ENCODE measurements at regions not wholly inside any gene's neighbourhood (a gene's known extent, or its start where the extent isn't known, plus 50 kb on each side); places are given as distances from the start of the nearest gene placed in this dataset.

DNA sequence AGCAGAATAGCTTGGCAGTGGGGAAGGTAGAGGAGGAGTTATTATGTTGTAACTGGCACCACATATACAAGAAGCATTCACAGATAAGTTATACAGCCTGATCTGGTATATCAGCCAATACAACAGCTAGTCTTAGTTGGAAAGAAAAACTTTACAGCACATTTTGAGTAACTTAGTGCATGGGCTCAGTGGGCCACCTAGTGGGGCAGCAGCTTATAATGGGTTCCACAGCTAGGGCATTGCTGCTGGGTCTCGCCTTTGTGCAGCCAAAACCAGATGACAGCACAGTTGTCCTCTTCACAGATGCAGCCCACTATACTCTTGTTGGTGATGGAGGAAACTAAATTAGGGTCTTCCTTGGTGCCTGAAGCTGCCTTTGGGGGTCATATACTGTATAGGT lies 448.1 kb upstream of the RASGEF1B start:
- TF ChIP-seq, protein P1, sequence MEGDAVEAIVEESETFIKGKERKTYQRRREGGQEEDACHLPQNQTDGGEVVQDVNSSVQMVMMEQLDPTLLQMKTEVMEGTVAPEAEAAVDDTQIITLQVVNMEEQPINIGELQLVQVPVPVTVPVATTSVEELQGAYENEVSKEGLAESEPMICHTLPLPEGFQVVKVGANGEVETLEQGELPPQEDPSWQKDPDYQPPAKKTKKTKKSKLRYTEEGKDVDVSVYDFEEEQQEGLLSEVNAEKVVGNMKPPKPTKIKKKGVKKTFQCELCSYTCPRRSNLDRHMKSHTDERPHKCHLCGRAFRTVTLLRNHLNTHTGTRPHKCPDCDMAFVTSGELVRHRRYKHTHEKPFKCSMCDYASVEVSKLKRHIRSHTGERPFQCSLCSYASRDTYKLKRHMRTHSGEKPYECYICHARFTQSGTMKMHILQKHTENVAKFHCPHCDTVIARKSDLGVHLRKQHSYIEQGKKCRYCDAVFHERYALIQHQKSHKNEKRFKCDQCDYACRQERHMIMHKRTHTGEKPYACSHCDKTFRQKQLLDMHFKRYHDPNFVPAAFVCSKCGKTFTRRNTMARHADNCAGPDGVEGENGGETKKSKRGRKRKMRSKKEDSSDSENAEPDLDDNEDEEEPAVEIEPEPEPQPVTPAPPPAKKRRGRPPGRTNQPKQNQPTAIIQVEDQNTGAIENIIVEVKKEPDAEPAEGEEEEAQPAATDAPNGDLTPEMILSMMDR (IDR thresholded peaks at IDR 0.05), result no peak
- TF ChIP-seq, protein P2, sequence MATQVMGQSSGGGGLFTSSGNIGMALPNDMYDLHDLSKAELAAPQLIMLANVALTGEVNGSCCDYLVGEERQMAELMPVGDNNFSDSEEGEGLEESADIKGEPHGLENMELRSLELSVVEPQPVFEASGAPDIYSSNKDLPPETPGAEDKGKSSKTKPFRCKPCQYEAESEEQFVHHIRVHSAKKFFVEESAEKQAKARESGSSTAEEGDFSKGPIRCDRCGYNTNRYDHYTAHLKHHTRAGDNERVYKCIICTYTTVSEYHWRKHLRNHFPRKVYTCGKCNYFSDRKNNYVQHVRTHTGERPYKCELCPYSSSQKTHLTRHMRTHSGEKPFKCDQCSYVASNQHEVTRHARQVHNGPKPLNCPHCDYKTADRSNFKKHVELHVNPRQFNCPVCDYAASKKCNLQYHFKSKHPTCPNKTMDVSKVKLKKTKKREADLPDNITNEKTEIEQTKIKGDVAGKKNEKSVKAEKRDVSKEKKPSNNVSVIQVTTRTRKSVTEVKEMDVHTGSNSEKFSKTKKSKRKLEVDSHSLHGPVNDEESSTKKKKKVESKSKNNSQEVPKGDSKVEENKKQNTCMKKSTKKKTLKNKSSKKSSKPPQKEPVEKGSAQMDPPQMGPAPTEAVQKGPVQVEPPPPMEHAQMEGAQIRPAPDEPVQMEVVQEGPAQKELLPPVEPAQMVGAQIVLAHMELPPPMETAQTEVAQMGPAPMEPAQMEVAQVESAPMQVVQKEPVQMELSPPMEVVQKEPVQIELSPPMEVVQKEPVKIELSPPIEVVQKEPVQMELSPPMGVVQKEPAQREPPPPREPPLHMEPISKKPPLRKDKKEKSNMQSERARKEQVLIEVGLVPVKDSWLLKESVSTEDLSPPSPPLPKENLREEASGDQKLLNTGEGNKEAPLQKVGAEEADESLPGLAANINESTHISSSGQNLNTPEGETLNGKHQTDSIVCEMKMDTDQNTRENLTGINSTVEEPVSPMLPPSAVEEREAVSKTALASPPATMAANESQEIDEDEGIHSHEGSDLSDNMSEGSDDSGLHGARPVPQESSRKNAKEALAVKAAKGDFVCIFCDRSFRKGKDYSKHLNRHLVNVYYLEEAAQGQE (IDR thresholded peaks at IDR 0.05; ENCODE audit: insufficient read depth in 1 of 2, low read depth in 2 of 2, low read length in 1 of 2), result no peak
- TF ChIP-seq SIN3A (IDR thresholded peaks at IDR 0.05; ENCODE audit: borderline replicate concordance, insufficient read depth, low read depth, low read length), result no peak

All from Panc1 (cell line).